GM03348 (cell line): ENCODE measurements at regions not wholly inside any gene's neighbourhood (a gene's known extent, or its start where the extent isn't known, plus 50 kb on each side); places are given as distances from the start of the nearest gene placed in this dataset.

Experiments used
- DNase-seq: peaks from one replicate; pipeline ENCODE4 v3.0.0; 2012; ENCODE audit warnings: low spot score

DNA sequence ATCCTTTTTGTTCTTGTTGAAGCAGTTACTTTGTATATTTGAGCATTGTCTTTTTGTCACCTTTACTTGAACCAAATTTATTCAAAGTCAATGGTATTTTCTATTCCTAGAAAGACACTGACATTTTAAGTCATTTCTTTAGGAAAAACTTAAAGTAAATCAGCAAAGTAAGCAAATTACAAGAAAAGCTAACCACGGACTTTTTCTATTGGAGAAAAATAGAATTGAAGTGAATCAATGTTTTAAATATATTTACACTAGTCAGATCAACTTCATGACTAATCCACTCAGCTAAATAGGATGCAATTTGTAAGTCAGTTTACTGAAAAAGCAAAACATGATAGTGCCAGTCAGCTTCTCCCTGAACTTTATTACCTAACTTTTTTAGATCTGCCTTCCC is 733.8 kb upstream of the ALCAM start:
- no peak for DNase-seq

- DNase-seq: no peak
These were observed 730.7 kb upstream of the ALCAM start for GRCh38 chr3:104635872-104636580.

GRCh38 chr3:104642827-104643226 is 723.9 kb upstream of the ALCAM start:
- DNase-seq: no peak

DNA sequence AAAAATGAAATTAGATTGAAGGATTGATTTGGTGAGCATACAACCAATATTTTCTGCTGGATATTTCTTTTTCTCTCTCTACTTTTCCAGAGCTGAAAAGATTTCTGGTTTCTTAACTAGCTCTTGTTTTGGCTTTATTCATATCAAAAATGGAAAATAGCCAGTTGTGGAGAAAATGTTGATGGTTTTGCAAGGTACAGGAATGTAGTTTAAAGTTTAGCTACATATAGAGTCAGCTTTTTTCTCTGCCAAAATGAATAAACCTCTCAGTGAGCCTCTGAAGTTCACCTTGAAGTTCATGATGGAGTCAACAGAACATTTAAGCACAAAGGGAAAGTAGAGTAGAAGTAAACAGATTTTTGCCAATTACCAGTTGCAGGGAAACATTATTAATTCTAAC is 720.5 kb upstream of the ALCAM start:
- DNase-seq: no peak

GRCh38 chr3:104648823-104649222 is 717.9 kb upstream of the ALCAM start:
- DNase-seq: no peak

- no peak for DNase-seq
These were observed 697.6 kb upstream of the ALCAM start for GRCh38 chr3:104669083-104669482.

GRCh38 chr3:104672331-104672730 is 694.4 kb upstream of the ALCAM start:
- no peak for DNase-seq

DNA sequence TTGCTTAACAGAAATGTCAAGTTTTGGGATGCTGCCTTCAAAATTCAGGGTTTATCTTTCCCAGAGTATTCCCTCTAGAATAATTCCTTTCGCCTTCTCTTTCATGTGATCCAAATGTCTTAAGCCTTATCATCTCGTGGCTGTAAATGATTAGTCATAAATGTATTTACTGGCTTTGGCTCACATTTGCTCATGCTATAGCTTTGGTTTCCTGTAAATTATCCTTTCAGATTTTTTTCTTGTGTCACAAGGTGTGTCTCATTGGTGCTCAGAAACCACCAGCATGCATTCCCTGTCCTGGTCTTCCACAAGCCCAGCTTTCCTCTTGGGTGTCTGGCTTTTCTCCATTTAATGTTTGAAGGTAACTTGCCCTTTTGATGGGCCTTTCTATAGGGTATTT is 692.7 kb upstream of the ALCAM start:
- DNase-seq: no peak

DNA sequence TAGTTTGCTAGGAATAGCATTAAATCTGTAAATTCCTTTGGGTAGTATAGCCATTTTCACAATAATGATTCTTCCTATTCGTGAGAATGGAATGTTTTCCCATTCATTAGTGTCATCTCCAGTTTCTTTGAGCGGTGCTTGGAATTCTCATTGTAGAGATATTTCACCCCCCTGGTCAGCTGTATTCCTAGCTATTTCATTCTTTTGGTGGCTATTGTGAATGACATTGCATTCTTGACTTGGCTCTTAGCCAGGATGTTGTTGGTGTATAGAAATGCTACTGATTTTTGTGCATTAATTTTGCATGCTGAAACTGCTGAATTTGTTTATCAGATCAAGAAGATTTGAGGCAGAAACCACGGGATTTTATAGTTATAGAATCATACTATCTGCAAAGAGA is 690.5 kb upstream of the ALCAM start:
- DNase-seq: no peak

GRCh38 chr3:104677932-104678331 is 688.8 kb upstream of the ALCAM start:
- DNase-seq: no peak

DNA sequence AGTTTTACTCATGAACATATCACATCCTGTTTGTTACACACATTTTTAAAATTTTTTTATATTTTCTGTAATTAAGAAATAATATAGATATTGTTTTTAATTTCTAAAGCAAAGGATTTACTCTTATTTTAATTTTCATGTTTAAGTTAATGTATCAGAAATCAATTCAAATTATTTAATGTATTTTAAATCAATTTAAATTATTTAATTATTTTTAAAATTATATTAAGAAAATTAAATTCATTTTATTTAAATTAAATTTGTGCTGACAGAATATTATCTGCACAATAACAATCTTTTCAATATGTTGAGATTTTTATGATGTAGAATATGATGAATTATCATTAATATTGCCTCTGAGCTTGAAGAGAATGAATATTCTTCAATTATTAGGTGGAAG is 681.2 kb upstream of the ALCAM start:
- DNase-seq: no peak

DNA sequence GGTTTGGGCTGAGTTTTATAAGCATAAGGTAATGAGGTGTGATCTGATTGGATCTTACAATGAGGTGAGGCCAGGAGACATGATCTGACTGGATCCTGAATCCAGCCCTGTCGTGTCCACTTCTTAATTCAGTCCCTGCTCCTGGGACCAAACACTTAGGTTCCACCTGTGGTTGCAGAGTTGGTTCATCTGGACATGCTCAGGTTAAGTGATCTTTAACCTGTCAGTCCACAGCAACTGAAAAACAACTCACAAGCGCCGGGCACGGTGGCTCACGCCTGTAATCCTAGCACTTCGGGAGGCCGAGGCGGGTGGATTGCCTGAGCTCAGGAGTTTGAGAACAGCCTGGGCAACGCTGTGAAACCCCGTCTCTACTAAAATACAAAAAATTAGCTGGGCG is 679.3 kb upstream of the ALCAM start:
- no peak for DNase-seq

DNA sequence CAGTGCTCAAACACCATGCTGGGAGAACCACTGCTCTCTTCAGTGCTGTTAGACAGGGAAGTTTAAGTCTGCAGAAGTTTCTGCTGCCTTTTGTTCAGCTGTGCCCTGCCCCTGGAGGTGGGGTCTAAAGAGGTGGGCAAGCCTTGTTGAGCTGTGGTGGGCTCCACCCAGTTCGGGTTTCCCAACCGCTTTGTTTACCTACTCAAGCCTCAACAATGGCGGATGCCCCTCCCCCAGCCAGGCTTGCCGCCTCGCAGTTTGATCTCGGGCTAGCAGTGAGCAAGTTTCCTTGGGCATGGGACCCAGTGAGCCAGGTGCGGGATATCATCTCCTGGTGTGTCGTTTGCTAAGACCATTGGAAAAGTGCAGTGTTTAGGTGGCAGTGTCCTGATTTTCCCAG is 670.2 kb upstream of the ALCAM start:
- DNase-seq: no peak

DNA sequence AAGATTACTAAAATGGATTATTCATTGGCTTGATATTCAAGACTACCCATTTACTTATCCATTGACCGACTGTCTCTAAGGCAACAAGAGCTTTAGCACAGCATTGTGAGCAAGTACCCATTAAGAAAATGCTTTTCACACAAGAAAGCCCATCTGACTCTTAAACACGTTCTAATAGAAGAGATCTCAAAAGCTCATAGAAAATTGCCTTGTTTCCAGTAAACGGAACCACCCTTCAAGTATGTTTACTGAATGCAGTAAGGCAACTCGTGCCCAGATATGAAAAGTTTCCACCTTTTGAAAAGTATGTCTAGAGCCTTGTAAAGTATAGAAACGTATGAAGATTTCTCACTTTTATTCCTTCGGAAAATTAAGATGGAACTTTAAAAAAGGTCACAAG is 655.3 kb upstream of the ALCAM start:
- no peak for DNase-seq

DNA sequence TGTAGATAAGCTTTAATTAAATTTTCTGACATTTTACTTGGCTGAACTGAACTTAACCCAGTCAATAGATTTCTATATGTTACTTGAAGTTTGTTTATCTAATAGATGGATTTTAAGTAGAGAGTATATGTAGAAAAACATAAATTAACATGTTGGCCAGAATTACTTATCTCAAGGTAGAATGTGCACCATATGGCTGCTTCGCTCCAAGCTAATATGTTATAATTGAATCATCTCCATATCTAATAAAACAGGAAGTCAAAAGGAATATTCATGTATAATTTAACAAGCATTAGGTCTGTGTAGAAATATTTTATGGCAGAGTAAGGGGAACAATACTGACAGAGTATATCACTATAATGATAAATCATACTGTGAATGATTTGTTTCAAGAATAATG is 650.7 kb upstream of the ALCAM start:
- no peak for DNase-seq

DNA sequence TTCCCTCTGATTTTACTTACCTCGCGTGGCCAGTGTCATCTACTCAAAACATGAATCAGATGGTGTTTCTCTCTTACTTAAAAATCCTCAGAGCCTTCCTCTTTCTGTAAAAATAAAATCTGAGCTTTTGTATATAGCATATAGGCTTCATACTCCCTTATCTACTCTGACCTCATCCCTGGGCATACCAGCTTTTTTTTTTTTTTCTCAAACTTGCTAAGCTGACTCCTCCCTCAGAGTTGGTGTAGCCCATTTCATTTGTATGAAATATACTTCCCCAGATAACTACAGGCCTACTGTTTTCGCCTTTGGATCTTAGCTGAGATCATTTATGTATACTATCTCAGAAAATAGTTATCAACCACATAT is 648.9 kb upstream of the ALCAM start:
- DNase-seq: no peak

DNA sequence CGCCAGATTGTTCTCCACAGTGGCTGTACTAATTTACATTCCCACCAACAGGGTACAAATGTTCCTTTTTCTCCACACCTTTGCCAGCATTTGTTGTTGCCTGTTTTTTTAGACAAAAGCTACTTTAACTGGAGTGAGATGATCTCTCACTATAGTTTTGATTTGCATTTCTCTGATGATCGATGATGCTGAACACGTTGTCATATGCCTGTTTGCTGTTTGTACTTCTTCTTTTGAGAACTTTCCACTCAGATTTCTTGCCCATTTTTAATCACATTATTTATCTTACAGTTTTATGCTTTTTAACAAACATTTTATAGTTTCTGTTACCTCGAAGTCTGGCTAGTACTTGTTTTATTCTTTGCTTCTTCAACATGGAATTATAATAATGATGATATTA is 643.7 kb upstream of the ALCAM start:
- no peak for DNase-seq

DNA sequence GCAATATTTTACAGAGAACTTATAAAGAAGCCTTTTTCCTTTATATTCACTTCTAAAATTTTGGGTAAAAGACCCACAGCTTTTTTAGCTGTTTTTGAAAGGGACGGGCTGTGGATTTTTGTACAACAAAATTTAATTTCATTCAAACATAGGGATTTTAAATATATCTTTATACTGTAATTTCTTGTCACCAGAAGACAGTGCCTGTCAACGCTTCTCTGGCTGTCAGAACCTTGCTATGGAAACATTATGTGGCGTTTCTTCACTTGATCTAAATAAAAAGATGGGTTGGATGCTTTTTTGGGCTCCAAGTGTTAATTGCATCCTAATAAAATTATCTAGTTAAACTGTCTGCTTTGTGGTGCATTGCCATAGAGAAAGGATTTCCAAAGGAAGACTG is 635.6 kb upstream of the ALCAM start:
- DNase-seq: no peak

GRCh38 chr3:104734627-104735026 is 632.1 kb upstream of the ALCAM start:
- DNase-seq: no peak

- no peak for DNase-seq
These were observed 631.0 kb upstream of the ALCAM start for GRCh38 chr3:104735691-104736090.

GRCh38 chr3:104738271-104738670 is 628.4 kb upstream of the ALCAM start:
- DNase-seq: peak; percentile 4

GRCh38 chr3:104740874-104741379 is 625.8 kb upstream of the ALCAM start:
- DNase-seq: no peak

DNA sequence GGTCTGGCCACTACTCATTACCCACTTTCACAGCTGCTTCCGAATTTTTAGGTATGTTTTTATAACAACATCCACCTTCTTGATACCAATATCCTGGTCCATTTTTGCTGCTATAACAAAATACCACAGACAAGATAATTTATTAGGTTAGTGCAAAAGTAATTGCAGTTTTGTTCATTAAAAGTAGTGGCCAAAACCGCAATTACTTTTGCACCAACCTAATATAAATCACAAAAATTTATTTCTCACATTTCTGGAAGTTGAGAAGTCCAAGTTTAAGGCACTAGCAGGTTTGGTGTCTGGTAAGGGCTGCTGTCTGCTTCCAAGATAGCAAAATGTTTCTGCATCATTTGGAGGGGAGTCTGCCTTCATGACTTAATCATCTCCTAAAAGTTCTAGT is 624.7 kb upstream of the ALCAM start:
- DNase-seq: no peak

- DNase-seq: no peak
These were observed 621.4 kb upstream of the ALCAM start for GRCh38 chr3:104745313-104745712.

- peak; percentile 3 for DNase-seq
These were observed 620.7 kb upstream of the ALCAM start for GRCh38 chr3:104746056-104746455.
